ENCODE measurements at regions not wholly inside any gene's neighbourhood (a gene's known extent, or its start where the extent isn't known, plus 50 kb on each side); places are given as distances from the start of the nearest gene placed in this dataset.

DNA sequence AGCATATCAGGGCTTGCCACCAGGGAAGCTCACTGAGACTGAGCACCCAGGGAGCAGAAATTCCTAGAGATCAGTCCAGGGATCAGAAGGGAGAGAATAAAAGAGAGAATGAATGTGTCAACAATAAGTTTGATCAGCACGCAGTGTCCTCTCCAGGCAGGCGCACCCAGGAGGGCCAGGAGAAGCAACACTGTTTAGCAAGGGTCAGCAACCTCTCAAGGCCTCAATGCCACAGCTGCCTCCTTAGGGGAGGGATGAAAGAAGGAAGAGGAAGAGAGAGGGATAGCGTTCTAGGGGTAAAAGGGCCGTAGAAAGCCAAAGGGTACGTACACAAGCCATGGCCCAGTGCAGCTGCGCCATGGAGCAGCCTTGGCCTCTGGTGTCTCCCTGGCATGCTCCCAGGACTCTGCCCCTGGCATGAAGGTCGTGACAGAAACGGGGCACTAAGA lies 399.8 kb downstream of the SHQ1 start:
- H3K9ac ChIP-seq (ENCODE audit: extremely low read depth, low read length, poor library complexity, severe bottlenecking) = no peak overlapping the region
- Mint-ChIP-seq H3K9me3 (no peaks in the 10 kb centered on the region), H3K36me3 (ENCODE audit: low read depth) (peaks cover 1% of the 10 kb centered on the region), H3K27ac (no peak overlapping the region), H3K27me3 (ENCODE audit: insufficient read depth) (peaks cover 20% of the 10 kb centered on the region), H3K4me1 (peaks cover 52% of the 10 kb centered on the region), H3K4me3 (no peak overlapping the region)
- TF ChIP-seq, protein P1, sequence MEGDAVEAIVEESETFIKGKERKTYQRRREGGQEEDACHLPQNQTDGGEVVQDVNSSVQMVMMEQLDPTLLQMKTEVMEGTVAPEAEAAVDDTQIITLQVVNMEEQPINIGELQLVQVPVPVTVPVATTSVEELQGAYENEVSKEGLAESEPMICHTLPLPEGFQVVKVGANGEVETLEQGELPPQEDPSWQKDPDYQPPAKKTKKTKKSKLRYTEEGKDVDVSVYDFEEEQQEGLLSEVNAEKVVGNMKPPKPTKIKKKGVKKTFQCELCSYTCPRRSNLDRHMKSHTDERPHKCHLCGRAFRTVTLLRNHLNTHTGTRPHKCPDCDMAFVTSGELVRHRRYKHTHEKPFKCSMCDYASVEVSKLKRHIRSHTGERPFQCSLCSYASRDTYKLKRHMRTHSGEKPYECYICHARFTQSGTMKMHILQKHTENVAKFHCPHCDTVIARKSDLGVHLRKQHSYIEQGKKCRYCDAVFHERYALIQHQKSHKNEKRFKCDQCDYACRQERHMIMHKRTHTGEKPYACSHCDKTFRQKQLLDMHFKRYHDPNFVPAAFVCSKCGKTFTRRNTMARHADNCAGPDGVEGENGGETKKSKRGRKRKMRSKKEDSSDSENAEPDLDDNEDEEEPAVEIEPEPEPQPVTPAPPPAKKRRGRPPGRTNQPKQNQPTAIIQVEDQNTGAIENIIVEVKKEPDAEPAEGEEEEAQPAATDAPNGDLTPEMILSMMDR (conservative IDR thresholded peaks at IDR 0.05) = no peak
- H3K27ac ChIP-seq (ENCODE audit: low read depth, low read length) = no peak overlapping the region
- H3K27me3 ChIP-seq (ENCODE audit: control insufficient read depth, insufficient read depth, low read length, poor library complexity, severe bottlenecking) = no peaks in the 10 kb centered on the region
- DNase-seq = no peak
- H3K36me3 ChIP-seq (ENCODE audit: control insufficient read depth, insufficient read depth, low read length) = no peaks in the 10 kb centered on the region
- no peaks in the 10 kb centered on the region for H3K9me3 ChIP-seq (ENCODE audit: control insufficient read depth, low read length)
- 90 to 100% methylated on average over 3 to 8 of the region's 8 CpGs for WGBS, 2 experiments (ENCODE audit: insufficient coverage in 1 of 2, insufficient read length in 1 of 2)
- no peak overlapping the region for H3K4me3 ChIP-seq (ENCODE audit: low read length)
- peaks cover 10% of the 10 kb centered on the region for H3K4me1 ChIP-seq (ENCODE audit: control insufficient read depth, insufficient read depth, low read length)

DNA sequence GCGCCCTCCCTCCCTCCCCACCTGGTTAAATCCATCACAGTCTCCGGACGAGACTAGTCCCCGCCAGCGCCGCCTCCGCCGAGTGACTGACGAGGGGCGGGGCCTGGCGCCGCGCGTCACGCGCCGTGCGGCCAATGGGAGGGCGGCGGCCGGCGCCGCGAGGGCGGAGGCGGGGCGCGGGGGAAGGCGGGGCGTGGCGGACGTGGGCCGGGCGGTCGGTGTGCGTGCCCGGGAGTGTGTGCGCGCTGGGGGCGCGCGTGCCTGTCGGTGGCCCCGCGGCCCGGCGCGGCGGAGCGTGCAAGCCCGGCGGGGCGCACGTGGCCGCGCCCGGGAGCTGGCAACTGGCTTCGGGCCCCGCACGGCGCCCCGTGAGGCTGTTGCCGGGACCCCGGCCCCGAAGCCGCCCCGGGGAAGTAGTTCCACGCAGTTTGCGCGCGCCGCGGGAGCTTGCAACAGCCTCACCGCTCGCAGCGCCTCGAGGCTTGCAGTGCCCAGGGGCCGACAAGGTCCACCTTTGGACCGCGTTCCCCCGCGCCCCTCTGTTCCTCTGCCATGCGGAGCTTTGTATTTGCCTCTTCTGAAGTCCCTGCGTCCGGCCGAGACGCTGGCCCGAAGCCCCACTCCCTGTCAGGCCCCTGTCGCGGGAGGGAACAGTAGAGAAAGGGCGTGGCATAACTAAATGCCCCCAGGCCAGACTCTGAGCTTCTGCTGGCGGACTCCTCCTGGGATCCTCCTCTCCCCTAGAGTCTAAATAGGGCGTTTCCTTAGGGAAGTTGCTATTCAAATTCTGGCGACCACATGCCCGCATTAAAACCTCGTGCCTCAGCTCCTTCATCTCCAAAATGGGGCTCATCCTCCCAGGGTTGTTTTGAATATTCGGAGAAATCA lies 400.9 kb downstream of the SHQ1 start:
- peak overlapping the region; percentile 69 for H3K4me3 ChIP-seq (ENCODE audit: low read length)
- WGBS, 2 experiments (ENCODE audit: insufficient coverage in 1 of 2, insufficient read length in 1 of 2) = 2 to 3% methylated on average over 41 to 96 of the region's 97 CpGs
- no peaks in the 10 kb centered on the region for H3K9me3 ChIP-seq (ENCODE audit: control insufficient read depth, low read length)
- TF ChIP-seq, protein P1 (conservative IDR thresholded peaks at IDR 0.05) = peak; percentile 38
- peak overlapping the region; percentile 60 for H3K27ac Mint-ChIP-seq
- H3K4me1 Mint-ChIP-seq = peaks cover 50% of the 10 kb centered on the region
- H3K27ac ChIP-seq (ENCODE audit: low read depth, low read length) = peak overlapping the region; percentile 92
- no peaks in the 10 kb centered on the region for H3K9me3 Mint-ChIP-seq
- H3K4me1 ChIP-seq (ENCODE audit: control insufficient read depth, insufficient read depth, low read length) = peaks cover 7% of the 10 kb centered on the region
- peak; percentile 95 for DNase-seq
- no peaks in the 10 kb centered on the region for H3K27me3 ChIP-seq (ENCODE audit: control insufficient read depth, insufficient read depth, low read length, poor library complexity, severe bottlenecking)
- peaks cover 5% of the 10 kb centered on the region for H3K36me3 ChIP-seq (ENCODE audit: control insufficient read depth, insufficient read depth, low read length)
- H3K4me3 Mint-ChIP-seq = peak overlapping the region; percentile 96
- peaks cover 1% of the 10 kb centered on the region for H3K36me3 Mint-ChIP-seq (ENCODE audit: low read depth)
- H3K9ac ChIP-seq (ENCODE audit: extremely low read depth, low read length, poor library complexity, severe bottlenecking) = no peak overlapping the region
- H3K27me3 Mint-ChIP-seq (ENCODE audit: insufficient read depth) = peaks cover 19% of the 10 kb centered on the region

DNA sequence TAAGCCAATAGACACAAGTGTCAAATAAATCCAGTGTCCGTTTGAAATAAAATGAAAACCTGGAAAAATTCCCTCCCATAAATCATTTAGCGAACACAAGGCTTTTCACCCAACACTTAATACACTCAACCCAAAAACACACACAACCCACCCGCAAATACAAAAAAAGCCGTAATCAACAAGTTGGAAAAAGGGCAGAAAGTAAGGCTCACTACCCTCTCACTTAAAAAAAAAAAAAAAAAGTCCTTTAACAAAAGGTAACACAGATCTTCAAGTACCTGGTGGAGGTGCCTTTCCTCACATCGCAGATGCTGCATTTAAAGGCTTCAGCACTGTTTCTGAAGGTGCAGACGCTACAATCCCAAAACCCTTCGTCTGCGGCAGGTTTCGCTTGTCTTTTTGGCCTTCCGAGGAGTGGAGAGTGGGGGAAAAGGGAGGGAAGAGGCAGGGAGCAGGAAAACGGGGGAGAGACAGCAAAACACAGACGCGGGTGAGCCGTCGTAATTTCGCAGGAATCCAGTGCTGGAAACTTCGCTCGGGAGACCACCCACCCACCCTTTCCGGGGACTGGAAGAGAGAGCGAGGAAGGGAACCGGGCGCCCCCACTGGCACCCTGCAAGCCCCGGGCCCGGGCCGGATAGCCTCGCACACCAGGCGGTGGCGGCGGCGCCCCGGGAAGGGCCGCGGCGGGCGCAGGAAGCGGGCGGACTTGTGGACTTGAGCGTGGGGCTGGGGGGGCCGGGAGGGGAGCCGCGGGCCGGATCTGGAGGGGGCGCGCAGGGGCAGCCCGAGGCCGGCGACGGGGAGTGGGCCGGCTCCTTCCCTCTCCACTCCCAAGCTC lies 401.8 kb downstream of the SHQ1 start, which contains the start of gene RYBP:
Gene RYBP, minus strand, starts transcription at position 404 of the 841 bp plus-strand sequence.
- Histone ChIP-seq H3K4me1 (ENCODE audit: control insufficient read depth, insufficient read depth, low read length) (no peaks in the 10 kb centered on the region), H3K9me3 (ENCODE audit: control insufficient read depth, low read length) (no peaks in the 10 kb centered on the region), H3K27ac (ENCODE audit: low read depth, low read length) (peak within 1 kb of the TSS; percentile 92), H3K27me3 (ENCODE audit: control insufficient read depth, insufficient read depth, low read length, poor library complexity, severe bottlenecking) (no peaks in the 10 kb centered on the region), H3K4me3 (ENCODE audit: low read length) (peak within 1 kb of the TSS; percentile 98), H3K36me3 (ENCODE audit: control insufficient read depth, insufficient read depth, low read length) (peaks cover 5% of the 10 kb centered on the region), H3K9ac (ENCODE audit: extremely low read depth, low read length, poor library complexity, severe bottlenecking) (peak within 1 kb of the TSS; percentile 80)
- Mint-ChIP-seq H3K9me3 (no peaks in the 10 kb centered on the region), H3K27me3 (ENCODE audit: insufficient read depth) (peaks cover 19% of the 10 kb centered on the region), H3K27ac (peak within 1 kb of the TSS; percentile 97), H3K4me3 (peak within 1 kb of the TSS; percentile 96), H3K36me3 (ENCODE audit: low read depth) (peaks cover 1% of the 10 kb centered on the region), H3K4me1 (peaks cover 45% of the 10 kb centered on the region)
- TF ChIP-seq, protein P1 (conservative IDR thresholded peaks at IDR 0.05) = peak; percentile 22
- peak; percentile 76 for DNase-seq
- WGBS, 2 experiments (ENCODE audit: insufficient coverage in 1 of 2, insufficient read length in 1 of 2) = 0 to 1% methylated on average over 16 to 48 of the region's 49 CpGs
